HepG2 (cell line): ENCODE measurements at regions not wholly inside any gene's neighbourhood (a gene's known extent, or its start where the extent isn't known, plus 50 kb on each side); places are given as distances from the start of the nearest gene placed in this dataset.

ENCODE experiments used
- ATAC-seq: fragments of 200-7000 bp; cut with Tn5 transposase; 3 replicates; pipeline ENCODE4 v1.9.1; 2020; ENCODE audit warnings: mild to moderate bottlenecking, moderate library complexity
- BruUV-seq: library from RNA; stranded (reverse); fragments of 400-500 nt; replicated peaks from 2 replicates; lab custom pipeline; 2021; lab: Mats Ljungman, UMichigan
- CTCF ChIA-PET: fragments of 300-600 bp; formaldehyde crosslinking; extraction: SDS; loops from one replicate; lab custom pipeline; 2021; ENCODE audit warnings: low total read pairs, inconsistent platforms, low intra/inter-chr PET ratio; lab: Yijun Ruan, JAX
- POLR2A ChIA-PET: fragments of 350-600 bp; sonication (Branson Sonifier 250); formaldehyde crosslinking; loops from one replicate; lab custom pipeline; 2020; ENCODE audit warnings: antibody characterized with exemption, inconsistent platforms; lab: Yijun Ruan, JAX
- DNase-seq: peaks from one replicate; pipeline ENCODE4 v3.0.0-alpha.2; 2015; ENCODE audit warnings: low spot score
- FAIRE-seq: peaks from 3 replicates; lab custom pipeline; 2011; peaks lifted over from hg19 to GRCh38; lab: Jason Lieb, UNC
- H2AFZ ChIP-seq: one replicate; pipeline ENCODE4 v1.6.1; 2011; ENCODE audit warnings: low read length, inconsistent platforms
- H3K27ac ChIP-seq: fragments of 300-600 bp; 3 replicates; pipeline ENCODE4 v1.8.0; 2011; ENCODE audit warnings: mixed run types, mild to moderate bottlenecking, mixed read lengths, low read length, inconsistent platforms; ENCODE audit not compliant: insufficient read depth; ENCODE audit errors: extremely low read length
- H3K27me3 ChIP-seq, 2 experiments: fragments of 200-600 bp in 1 of 2; 2 replicates in 1 of 2; 3 replicates in 1 of 2; pipeline versions ENCODE4 v1.6.0 to v1.8.0; 2011; ENCODE audit warnings: low read length in 2 of 2, mild to moderate bottlenecking in 2 of 2, moderate library complexity in 2 of 2, inconsistent platforms in 1 of 2; ENCODE audit not compliant: insufficient read depth in 2 of 2, control insufficient read depth in 1 of 2
- H3K36me3 ChIP-seq, 2 experiments: fragments of 200-600 bp in 1 of 2; replicated peaks in 1 of 2; 2 replicates in 1 of 2; 3 replicates in 1 of 2; pipeline versions ENCODE4 v1.5.1 to v1.8.0; 2011; ENCODE audit warnings: low read length in 2 of 2, inconsistent platforms in 1 of 2; ENCODE audit not compliant: insufficient read depth in 2 of 2, control insufficient read depth in 1 of 2
- H3K4me1 ChIP-seq: 2 replicates; pipeline ENCODE4 v1.5.1; 2012; ENCODE audit warnings: low read length, inconsistent platforms; ENCODE audit not compliant: insufficient read depth
- H3K4me2 ChIP-seq: 2 replicates; pipeline ENCODE4 v1.6.0; 2011; ENCODE audit warnings: low read depth, low read length, inconsistent platforms
- H3K4me3 ChIP-seq, 3 experiments: fragments of 200-600 bp in 1 of 3; sonication (generic), shearing (Covaris generic) in 1 of 3; replicated peaks in 1 of 3; 2 replicates each; pipeline ENCODE4 v1.5.1; 2011 to 2016; ENCODE audit warnings: low read length in 3 of 3, inconsistent platforms in 2 of 3, low read depth in 2 of 3, mild to moderate bottlenecking in 2 of 3, control low read depth in 1 of 3, mixed read lengths in 1 of 3; ENCODE audit not compliant: insufficient read depth in 1 of 3
- H3K79me2 ChIP-seq: one replicate; pipeline ENCODE4 v1.6.1; 2011; ENCODE audit warnings: low read length, inconsistent platforms; ENCODE audit not compliant: insufficient read depth
- H3K9ac ChIP-seq: 2 replicates; pipeline ENCODE4 v1.6.0; 2011; ENCODE audit warnings: mild to moderate bottlenecking, low read depth, low read length, inconsistent platforms; ENCODE audit not compliant: insufficient read depth
- H3K9me3 ChIP-seq: 2 replicates; pipeline ENCODE4 v1.5.1; 2012; ENCODE audit warnings: mild to moderate bottlenecking, low read length
- H4K20me1 ChIP-seq: 2 replicates; pipeline ENCODE4 v1.6.0; 2011; ENCODE audit warnings: inconsistent platforms, mild to moderate bottlenecking, low read length, moderate library complexity; ENCODE audit not compliant: insufficient read depth
- AGO2 ChIP-seq: fragments of 200-400 bp; formaldehyde crosslinking; optimal IDR thresholded peaks from 2 replicates; pipeline ENCODE3; 2017; ENCODE audit warnings: mild to moderate bottlenecking, low read depth, low read length, moderate library complexity
- KLF9 ChIP-seq: IDR thresholded peaks from 2 replicates; pipeline ENCODE4 v1.6.1; 2016; ENCODE audit warnings: low read depth
- NR3C1 ChIP-seq: sonication (generic); formaldehyde crosslinking; IDR thresholded peaks from 2 replicates; pipeline ENCODE4 v1.4.0; 2020; ENCODE audit warnings: missing genetic modification reagents
- POGK ChIP-seq: sonication (generic); formaldehyde crosslinking; conservative IDR thresholded peaks from 2 replicates; pipeline ENCODE4 v1.8.0; 2022; ENCODE audit warnings: mild to moderate bottlenecking, moderate library complexity, missing genetic modification reagents
- RAD51 ChIP-seq: fragments of 450-650 bp; IDR thresholded peaks from 2 replicates; pipeline ENCODE4 v1.6.1; 2016; ENCODE audit warnings: borderline replicate concordance
- WGBS: methylation state at CpG from one replicate; pipeline ENCODE4 v1.1.6; 2017; ENCODE audit warnings: low lambda C conversion rate; 5-methylcytosine and 5-hydroxymethylcytosine counted together
- in situ Hi-C: cut with HindIII; loops from 2 replicates; pipeline ENCODE4 v1.10.0; 2017; ENCODE audit warnings: low pct_unique_long_range_greater_than_20kb; ENCODE audit not compliant: extremely low pct_ligation_motif_present
- intact Hi-C: fragments of 100-400 bp; cut with micrococcal nuclease; formaldehyde crosslinking; loops from one replicate; pipeline ENCODE4 v1.10.0; 2022; ENCODE audit not compliant: unreplicated experiment
- TF ChIP-seq, protein P1 (sequence below): sonication (generic); formaldehyde crosslinking; IDR thresholded peaks from 2 replicates; pipeline ENCODE4 v1.8.0; 2022; ENCODE audit warnings: low read depth, missing genetic modification reagents

DNA sequence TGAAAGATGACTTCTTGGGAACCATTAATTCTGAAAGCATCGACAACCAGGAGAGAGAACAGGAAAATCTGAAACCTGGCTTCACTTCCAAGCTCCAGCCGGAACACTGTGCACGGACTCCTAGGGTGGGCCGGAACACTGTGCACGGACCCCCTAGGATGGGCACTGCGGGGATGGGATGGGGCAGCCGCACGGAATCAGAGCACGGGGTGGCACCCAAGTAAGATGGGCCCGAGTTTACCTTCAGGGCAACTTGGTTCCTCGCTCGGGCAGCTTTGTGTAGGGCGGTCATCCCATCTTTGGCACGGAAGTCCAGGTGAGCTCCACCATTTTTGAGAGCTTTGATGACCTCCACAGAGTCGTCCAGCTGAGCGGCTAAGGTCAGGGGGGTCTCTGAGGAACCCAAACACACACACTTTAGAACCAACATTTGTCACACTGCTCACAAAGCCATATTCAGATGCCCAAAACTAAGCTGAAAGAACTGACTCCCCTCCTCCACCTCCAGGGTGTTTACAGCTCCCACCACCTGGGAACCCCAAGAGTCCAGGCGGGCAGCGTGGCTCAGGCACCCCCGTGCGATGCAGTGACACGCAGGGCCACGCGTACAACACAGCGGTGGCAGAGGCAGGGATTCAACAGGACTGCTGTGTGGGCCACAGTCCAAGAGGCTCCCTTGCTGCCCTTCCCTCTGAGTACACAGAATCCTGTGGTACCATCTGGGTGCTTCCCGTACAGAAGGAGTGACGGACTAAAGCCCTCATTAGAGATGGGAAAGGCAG is 157.9 kb downstream of the SHANK2 start:
- POLR2A ChIA-PET: no interaction called here
- Histone ChIP-seq H3K4me2 (no peak overlapping the region), H3K4me1 (no peaks in the 10 kb centered on the region), H2AFZ (no peak overlapping the region), H3K9ac (no peak overlapping the region), H3K27me3 (no peaks in the 10 kb centered on the region), H4K20me1 (0 out of 2 replicates have a peak, but pooled peaks cover 7% of the 10 kb centered on the region), H3K79me2 (no peaks in the 10 kb centered on the region), H3K4me3 (no peak overlapping the region), H3K9me3 (no peaks in the 10 kb centered on the region), H3K27ac (no peak overlapping the region), H3K36me3 (peaks cover 46 to 90% of the 10 kb centered on the region in 2 experiments)
- in situ Hi-C loops (no loop called here), intact Hi-C loops (no loop called here)
- FAIRE-seq: no peak
- 98% methylated on average over 14 of the region's 26 CpGs for WGBS
- CTCF ChIA-PET: no interaction called here
- no peak for DNase-seq
- ATAC-seq: no peak
- BruUV-seq: no TSS peak
- TF ChIP-seq AGO2 (peak; percentile 24), RAD51 (no peak)

- Histone ChIP-seq H3K4me1 (no peaks in the 10 kb centered on the region), H3K9ac (no peak overlapping the region), H4K20me1 (0 out of 2 replicates have a peak, but pooled peaks cover 13% of the 10 kb centered on the region)
- TF ChIP-seq RAD51 (no peak), NR3C1 (no peak), KLF9 (CRISPR knock-in tag) (no peak), POGK (no peak)
- TF ChIP-seq, protein P1, sequence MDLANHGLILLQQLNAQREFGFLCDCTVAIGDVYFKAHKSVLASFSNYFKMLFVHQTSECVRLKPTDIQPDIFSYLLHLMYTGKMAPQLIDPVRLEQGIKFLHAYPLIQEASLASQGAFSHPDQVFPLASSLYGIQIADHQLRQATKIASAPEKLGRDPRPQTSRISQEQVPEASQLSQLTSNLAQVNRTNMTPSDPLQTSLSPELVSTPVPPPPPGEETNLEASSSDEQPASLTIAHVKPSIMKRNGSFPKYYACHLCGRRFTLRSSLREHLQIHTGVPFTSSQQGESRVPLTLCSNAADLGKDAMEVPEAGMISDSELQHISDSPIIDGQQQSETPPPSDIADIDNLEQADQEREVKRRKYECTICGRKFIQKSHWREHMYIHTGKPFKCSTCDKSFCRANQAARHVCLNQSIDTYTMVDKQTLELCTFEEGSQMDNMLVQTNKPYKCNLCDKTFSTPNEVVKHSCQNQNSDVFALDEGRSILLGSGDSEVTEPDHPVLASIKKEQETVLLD: no peak
- TF ChIP-seq, all 625 proteins: peak for 0
- no peak overlapping the region for H2AFZ ChIP-seq
- CTCF ChIA-PET: no interaction called here
- no peak overlapping the region for H3K4me3 ChIP-seq
- BruUV-seq: no TSS peak
- intact Hi-C loops: no loop called here
- FAIRE-seq (no peak), DNase-seq (no peak), ATAC-seq (no peak)
- H3K27me3 ChIP-seq: no peaks in the 10 kb centered on the region
- H3K36me3 ChIP-seq: peaks cover 51 to 90% of the 10 kb centered on the region in 2 experiments
- H3K9me3 ChIP-seq: no peaks in the 10 kb centered on the region
- 98% methylated on average over 8 of the region's 14 CpGs for WGBS
- in situ Hi-C loops: no loop called here
- no peak overlapping the region for H3K4me2 ChIP-seq
- no peaks in the 10 kb centered on the region for H3K79me2 ChIP-seq
- POLR2A ChIA-PET: no interaction called here
- H3K27ac ChIP-seq: no peak overlapping the region
Observed at GRCh38 chr11:71093783-71094182, 158.6 kb downstream of the SHANK2 start.
